GM18907 (cell line): ENCODE measurements at regions not wholly inside any gene's neighbourhood (a gene's known extent, or its start where the extent isn't known, plus 50 kb on each side); places are given as distances from the start of the nearest gene placed in this dataset.

Experiments
- ATAC-seq: cut with Tn5 transposase; IDR thresholded peaks from one replicate; pipeline ENCODE4 v1.9.1; 2021; ENCODE audit warnings: mild to moderate bottlenecking, moderate library complexity; ENCODE audit not compliant: unreplicated experiment

GRCh38 chr2:40507432-40507831 lies 55.5 kb upstream of the SLC8A1 start:
- ATAC-seq: peak; percentile 80

GRCh38 chr2:40510304-40510703 lies 58.4 kb upstream of the SLC8A1 start:
- no peak for ATAC-seq

DNA sequence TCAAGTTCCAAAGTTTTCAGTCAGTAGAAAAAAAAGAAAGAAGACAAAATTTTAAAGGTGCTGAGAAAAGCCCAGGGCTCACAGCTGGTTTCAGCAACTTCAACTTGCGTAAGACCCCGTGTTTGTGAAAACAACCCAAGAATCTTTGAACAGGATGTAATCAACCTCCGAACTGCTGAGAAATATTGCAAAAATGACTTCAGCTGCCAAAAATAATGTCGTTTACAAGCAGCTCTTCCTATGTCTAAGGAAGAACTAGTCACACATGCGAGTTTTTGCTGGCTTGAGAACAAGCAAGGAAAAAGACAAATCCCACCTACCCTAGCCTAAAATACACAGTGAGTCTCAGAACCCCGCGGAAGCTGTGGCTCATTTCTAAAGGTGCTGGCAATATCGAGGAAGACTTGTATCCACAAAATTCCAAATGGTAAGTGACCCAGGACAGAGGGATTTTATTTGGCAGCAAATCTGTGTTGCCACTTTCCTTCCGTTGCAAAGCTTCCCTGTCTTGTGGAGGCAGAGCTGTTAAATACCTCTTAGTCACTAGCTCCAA lies 59.8 kb upstream of the SLC8A1 start:
- no peak for ATAC-seq

GRCh38 chr2:40512256-40512655 lies 60.4 kb upstream of the SLC8A1 start:
- no peak for ATAC-seq

DNA sequence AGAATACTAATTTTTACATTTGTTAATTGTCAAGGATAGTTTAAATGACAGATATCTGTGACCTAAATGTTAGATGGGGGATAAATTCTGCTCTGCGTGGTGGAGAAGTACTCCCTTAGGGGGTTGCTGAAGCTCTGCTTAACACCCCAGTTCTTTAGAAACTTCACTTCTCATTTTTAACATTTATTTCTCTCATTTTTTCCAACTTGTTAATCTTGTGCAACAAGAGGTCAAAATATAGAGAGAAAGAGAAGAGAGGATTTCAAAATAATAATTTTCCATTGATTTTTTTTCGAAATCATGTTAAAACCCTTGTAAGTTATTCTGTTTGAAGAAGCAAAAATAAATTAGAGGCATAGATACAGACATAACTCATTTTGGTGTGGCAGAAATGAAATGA lies 61.3 kb upstream of the SLC8A1 start:
- no peak for ATAC-seq

DNA sequence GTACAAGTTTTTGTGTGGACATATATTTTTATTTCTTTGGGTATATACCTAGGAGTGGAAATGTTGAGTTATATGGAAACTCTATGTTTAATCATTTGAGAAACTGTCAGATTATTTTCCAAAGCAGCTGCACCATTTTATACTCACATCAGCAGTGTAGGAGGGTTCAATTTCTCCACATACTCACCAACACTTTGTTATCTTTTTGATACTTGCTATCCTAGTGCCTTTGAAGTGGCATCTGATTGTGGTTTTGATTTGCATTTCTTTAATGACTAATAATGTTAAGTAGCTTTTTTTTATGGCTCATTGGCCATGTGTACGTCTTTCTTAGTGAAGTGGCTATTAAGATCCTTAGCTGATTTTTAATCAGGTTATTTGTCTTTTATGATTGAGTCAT lies 64.7 kb upstream of the SLC8A1 start:
- ATAC-seq: no peak

DNA sequence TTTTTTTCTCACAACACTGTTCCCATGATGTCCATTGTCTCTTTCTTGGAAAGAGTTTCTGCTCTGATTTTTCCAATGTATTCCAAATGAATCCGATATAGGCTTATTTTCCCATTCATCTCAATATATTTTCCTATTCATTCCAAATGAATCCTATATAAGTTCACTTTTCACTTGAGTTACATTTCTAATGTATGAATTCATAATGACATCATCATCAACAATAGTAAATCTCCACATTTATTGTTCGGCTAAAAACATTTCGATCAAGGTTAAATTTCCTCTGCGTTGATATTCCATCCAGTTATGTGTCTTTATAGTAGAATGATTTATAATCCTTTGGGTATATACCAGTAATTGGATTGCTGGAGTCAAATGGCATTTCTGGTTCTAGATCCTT lies 76.7 kb upstream of the SLC8A1 start:
- ATAC-seq: no peak

GRCh38 chr2:40531359-40531758 lies 79.5 kb upstream of the SLC8A1 start:
- ATAC-seq: no peak

DNA sequence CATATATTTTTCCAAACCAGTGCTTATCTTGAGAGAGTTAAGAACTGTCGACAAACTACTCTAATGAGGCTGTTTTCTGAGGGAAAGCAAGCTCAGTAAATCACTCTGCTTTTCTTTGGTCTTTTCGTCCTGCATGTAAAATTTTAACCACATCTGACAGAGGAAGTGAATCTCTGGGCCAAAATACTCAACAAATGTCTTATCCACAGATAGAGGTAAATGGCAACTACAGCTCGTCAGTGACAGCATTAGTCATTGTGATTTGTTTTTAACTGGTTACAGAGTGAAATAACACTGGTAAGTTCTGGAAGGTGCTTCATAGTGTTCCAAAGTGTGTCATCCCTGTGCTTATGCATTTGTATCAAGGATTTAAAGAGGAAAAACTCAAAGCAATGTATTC lies 82.6 kb upstream of the SLC8A1 start:
- no peak for ATAC-seq

- ATAC-seq: no peak
Observed at GRCh38 chr2:40535972-40536371, 84.1 kb upstream of the SLC8A1 start.

GRCh38 chr2:40540026-40540425 lies 88.1 kb upstream of the SLC8A1 start:
- no peak for ATAC-seq

DNA sequence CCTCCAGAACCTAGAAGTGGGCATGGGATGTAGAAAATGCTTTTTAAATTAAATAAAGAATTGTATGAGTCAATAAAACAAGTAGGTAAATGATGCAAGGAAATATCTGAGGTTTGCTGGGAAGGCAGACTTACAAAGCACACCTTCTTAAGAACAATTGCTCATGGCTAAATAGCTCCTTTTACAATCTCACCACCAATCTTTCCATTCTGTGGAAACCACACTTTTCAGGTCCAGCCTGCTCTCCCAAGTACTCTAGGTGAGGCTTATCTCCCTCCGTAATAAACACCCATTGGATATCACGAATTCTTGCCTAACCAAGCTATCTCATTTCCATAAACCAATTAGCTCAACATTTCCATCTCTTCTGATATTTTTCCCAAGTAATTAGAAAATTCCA lies 91.5 kb upstream of the SLC8A1 start:
- ATAC-seq: no peak

- no peak for ATAC-seq
Observed at GRCh38 chr2:40544072-40544471, 92.2 kb upstream of the SLC8A1 start.

- ATAC-seq: no peak
Observed at GRCh38 chr2:40545645-40546044, 93.8 kb upstream of the SLC8A1 start.

GRCh38 chr2:40546439-40547191 lies 94.7 kb upstream of the SLC8A1 start:
- ATAC-seq: no peak

GRCh38 chr2:40548521-40548920 lies 96.6 kb upstream of the SLC8A1 start:
- ATAC-seq: no peak

DNA sequence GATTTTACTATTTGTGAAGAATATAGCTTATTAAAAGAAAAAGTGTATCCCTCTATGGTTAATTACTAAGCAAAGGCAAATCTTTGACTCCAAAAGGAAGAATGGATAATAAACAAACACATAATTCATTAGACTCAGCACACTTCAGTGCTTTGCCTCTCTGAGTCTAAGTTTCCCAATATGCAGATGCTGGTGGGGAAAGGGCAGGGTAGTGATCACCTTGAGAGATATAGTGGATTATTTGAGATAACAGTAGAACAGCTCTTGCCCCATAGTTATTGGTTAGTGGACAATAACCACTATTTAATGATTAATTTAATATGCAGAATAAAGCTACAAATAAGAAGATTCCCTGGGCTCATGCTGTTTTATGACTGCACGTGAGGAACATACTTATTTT lies 98.2 kb upstream of the SLC8A1 start:
- no peak for ATAC-seq

- ATAC-seq: no peak
Observed at GRCh38 chr2:40551081-40551480, 99.2 kb upstream of the SLC8A1 start.

DNA sequence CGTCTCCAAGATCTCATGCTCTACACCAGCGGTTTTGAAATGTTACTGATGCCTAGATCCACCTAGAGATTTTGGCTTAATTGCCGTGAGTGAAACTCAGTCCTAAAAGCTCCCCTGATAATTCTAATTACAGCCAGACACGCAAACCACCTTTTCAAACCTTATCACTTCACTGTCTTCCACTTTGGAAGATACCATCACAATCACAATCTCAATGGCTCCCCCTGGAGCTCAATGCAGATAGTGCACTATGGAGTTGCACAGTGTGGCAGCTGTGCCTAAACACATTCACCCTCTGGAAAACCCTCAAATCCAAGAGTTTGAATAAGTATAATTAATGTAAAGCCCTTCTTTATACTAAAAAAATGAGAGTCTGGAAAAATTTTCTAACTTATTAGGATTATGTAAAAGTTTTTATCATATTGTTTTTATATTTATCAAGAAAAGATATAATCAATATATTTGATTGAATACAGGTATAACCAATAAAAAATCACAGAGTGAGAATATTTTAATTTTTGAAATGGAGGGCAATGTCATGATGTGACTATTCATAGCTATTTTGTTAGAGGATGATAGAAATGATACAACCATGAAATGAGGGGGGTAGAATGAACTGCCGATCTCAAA lies 102.9 kb upstream of the SLC8A1 start:
- ATAC-seq: peak; percentile 94

GRCh38 chr2:40556293-40556692 lies 104.4 kb upstream of the SLC8A1 start:
- no peak for ATAC-seq

DNA sequence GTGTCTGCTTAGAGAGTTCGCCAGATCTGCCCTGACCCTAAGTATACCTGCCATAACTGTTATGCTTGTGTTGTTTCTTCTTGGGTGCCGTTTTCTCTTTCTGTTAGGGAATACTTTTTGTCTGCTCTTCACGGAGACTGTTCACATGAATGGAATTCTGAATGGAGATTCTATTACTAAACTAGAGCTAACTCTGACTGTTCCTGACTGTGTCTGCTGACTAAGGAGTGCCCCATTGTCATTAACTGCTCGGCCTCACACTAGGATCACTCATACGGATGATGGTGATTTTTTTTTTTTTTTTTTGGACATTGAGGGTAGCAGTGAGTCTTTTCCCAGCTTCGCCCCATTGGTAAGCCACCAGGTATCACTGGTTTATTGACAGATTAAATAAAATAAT lies 104.8 kb upstream of the SLC8A1 start:
- ATAC-seq: no peak

DNA sequence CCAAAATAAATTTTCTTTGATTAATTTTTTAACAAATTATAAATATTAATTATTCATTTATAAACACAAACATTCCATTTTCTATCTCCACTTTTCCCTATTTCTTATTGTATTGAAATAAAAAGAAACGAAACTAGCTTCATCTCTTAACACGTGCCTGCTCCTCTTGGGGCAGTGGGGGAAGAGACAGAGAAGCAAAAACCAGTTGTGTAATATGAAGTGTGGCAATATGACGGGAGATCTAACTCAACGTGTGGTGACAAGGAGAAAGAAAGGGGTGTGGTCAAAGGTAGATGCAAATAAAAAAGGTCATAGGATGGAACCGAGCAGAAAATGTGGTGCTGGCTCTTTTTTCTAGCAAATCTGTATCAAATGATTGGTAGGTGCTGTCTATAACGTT lies 106.9 kb upstream of the SLC8A1 start:
- ATAC-seq: no peak
